ENCODE measurements at regions not wholly inside any gene's neighbourhood (a gene's known extent, or its start where the extent isn't known, plus 50 kb on each side); places are given as distances from the start of the nearest gene placed in this dataset.

DNA sequence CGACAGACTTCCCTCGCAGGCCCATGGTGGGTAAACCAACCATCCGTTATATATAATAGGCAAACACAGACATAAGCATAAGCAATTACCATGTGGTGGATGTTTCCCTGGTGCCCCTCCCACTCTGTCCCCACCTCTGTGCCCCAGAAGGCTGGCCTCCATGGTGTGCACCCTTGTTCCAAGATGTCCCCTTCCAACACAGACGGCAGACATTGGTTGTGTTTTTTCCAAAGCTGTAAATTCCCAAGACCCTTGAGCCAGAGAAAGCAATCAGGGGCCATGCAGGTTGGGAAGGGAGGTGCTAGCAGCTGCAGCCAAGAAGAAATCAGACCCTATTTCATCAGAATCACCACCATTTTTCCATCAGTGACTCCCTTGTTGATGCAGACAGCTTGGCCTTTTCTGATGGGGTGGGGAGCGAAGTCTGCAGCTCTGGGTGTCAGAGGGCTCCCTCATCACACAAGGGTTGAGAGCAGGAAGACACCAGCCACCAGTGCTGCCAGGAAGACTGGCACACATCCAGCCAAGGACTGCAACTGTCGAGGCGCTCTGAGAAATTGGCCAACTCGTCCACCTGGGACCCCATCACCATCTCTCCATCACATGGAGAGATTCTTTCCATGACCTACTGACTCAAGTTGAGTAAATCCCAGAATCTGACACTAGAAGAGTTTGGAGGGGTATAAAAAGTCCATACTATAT is 86.8 kb upstream of the CHST15 start:
- Mint-ChIP-seq H3K9me3 (no peaks in the 10 kb centered on the region), H3K4me3 (no peak overlapping the region), H3K27ac (no peak overlapping the region), H3K36me3 (ENCODE audit: low read depth) (no peaks in the 10 kb centered on the region), H3K27me3 (ENCODE audit: low read depth, poor library complexity) (peaks cover 8% of the 10 kb centered on the region), H3K4me1 (peaks cover 52% of the 10 kb centered on the region)
- TF ChIP-seq, protein P1, sequence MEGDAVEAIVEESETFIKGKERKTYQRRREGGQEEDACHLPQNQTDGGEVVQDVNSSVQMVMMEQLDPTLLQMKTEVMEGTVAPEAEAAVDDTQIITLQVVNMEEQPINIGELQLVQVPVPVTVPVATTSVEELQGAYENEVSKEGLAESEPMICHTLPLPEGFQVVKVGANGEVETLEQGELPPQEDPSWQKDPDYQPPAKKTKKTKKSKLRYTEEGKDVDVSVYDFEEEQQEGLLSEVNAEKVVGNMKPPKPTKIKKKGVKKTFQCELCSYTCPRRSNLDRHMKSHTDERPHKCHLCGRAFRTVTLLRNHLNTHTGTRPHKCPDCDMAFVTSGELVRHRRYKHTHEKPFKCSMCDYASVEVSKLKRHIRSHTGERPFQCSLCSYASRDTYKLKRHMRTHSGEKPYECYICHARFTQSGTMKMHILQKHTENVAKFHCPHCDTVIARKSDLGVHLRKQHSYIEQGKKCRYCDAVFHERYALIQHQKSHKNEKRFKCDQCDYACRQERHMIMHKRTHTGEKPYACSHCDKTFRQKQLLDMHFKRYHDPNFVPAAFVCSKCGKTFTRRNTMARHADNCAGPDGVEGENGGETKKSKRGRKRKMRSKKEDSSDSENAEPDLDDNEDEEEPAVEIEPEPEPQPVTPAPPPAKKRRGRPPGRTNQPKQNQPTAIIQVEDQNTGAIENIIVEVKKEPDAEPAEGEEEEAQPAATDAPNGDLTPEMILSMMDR (IDR thresholded peaks at IDR 0.05): no peak
- no peak for DNase-seq

DNA sequence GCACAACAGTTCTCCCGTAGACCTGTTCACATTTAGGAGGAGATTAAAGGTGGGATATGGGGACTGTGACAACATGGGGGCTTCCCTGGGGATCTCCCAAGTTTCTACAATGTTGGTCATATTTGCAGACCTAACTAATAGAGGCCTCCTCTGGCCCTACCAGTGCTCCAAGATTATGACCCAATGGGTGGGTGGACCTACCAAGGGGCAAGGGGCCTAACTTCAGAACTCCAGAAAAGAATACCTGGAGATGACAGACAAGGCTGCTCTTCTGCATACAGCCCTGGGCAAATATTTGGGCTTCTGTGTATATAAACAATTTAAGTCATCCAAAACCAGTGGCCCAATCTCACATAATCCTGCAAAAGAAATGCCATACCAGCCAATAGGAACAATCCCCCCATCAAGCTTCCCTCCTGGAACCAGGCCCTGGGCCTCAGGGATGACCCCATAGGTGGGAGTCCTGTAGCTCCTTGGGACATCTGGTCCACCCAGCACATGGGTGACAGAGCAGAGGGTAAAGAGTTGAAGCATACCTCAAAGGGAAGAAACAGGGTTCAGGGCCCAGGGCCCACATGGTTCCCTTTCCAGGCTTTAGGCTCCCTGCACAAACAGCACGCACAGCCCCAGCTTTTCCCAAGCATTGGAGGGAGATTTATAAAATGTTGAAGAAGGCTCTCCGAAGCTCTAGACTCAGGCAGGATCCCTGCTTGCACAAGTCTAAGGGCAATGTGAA is 86.1 kb upstream of the CHST15 start:
- H3K4me3 Mint-ChIP-seq: no peak overlapping the region
- H3K4me1 Mint-ChIP-seq: peaks cover 48% of the 10 kb centered on the region
- TF ChIP-seq, protein P1 (IDR thresholded peaks at IDR 0.05): no peak
- peaks cover 8% of the 10 kb centered on the region for H3K27me3 Mint-ChIP-seq (ENCODE audit: low read depth, poor library complexity)
- no peaks in the 10 kb centered on the region for H3K36me3 Mint-ChIP-seq (ENCODE audit: low read depth)
- H3K9me3 Mint-ChIP-seq: no peaks in the 10 kb centered on the region
- no peak for DNase-seq
- no peak overlapping the region for H3K27ac Mint-ChIP-seq

DNA sequence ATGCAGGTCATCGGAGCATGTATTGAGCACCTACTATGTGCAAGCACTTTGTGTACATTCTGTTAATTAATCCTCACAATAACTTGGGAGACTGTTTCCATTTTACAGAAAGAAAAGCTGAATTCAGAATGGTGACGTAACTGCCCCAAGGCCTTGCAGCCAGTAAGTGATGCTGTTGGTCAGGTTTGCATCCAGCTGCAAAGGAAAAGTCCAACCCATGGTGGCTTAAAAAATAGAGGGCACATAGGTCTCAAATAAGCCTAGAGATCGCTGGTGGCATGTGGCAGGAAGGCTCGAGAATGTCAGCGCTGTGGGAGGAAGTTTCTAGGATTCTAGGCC is 83.8 kb upstream of the CHST15 start:
- H3K4me3 Mint-ChIP-seq: no peak overlapping the region
- H3K4me1 Mint-ChIP-seq: peaks cover 54% of the 10 kb centered on the region
- H3K36me3 Mint-ChIP-seq (ENCODE audit: low read depth): no peaks in the 10 kb centered on the region
- peaks cover 4% of the 10 kb centered on the region for H3K9me3 Mint-ChIP-seq
- no peak overlapping the region for H3K27ac Mint-ChIP-seq
- DNase-seq: no peak
- H3K27me3 Mint-ChIP-seq (ENCODE audit: low read depth, poor library complexity): peaks cover 7% of the 10 kb centered on the region
- TF ChIP-seq, protein P1 (IDR thresholded peaks at IDR 0.05): no peak

DNA sequence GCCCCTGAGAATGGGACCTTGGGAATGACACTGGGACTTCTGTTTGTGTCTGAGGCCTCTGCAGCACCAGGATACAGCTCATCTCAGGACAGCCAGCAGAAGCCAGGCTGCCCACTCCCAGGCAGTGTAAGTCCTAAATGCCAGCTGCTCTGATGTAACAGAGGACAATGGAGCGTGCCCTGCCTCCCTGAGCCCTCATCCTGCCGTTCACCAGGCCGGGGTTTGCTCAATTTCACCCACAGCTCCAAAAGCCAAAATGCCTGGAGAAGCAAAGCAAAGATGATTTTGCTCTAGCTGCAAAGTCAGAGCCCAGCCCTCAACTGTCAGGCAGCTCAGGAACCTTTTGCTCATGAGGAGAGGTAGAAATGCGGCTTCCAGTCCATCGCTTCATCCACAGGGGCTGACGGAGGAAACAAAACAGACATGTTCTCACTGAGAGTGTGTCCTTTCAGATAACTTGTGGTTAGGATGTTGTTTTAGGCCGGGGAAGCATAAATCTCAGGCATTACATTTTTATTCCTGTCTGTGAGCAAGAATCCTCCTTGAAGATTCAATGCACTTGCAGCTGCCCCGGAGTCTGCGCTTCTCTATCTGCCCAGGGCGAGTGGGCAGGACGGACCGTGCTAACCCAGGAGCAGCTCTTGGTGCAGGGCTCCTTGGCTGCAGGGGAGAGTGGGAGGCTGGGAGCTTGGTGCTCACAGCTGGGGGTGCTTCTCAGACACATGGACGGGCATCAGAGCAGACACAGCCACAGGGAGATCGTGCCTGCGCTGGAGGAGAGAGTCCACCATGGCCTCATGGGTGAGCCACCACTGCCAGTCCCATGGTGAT is 83.2 kb upstream of the CHST15 start:
- peaks cover 4% of the 10 kb centered on the region for H3K9me3 Mint-ChIP-seq
- H3K4me1 Mint-ChIP-seq: peaks cover 52% of the 10 kb centered on the region
- H3K27ac Mint-ChIP-seq: peak overlapping the region; percentile 76
- TF ChIP-seq, protein P1 (IDR thresholded peaks at IDR 0.05): no peak
- H3K36me3 Mint-ChIP-seq (ENCODE audit: low read depth): no peaks in the 10 kb centered on the region
- H3K4me3 Mint-ChIP-seq: no peak overlapping the region
- DNase-seq: no peak
- peaks cover 6% of the 10 kb centered on the region for H3K27me3 Mint-ChIP-seq (ENCODE audit: low read depth, poor library complexity)

DNA sequence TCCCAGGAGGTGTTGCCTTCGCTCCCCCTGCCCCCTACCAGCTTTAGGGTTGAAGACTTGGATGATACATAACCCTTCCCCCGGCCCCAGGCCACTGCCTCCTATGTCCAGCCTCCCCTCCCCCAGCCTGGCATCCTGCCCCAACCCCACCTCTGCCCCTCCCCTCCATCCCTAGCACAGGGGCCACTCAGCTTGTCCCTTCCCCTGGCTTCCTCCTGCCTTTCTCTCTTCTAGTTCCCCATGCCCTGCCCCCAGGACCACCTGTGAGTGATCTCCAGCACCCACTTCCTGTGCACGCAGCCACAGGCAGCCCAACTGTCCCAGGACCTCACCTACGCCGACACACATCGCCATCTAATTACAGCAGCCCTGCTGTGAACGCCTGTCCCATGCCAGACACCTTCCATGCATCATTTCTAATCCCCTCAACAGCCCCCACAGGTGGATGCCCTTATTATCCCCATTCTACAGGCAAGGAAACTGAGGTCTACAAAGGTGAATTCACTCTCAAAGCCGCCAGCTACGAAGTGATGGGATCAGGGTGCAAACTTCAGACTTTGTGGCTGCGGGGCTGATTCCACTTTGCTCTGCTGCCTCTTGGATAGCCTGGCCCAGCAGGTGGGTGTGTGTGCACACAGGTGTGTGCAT is 82.4 kb upstream of the CHST15 start:
- Mint-ChIP-seq H3K27me3 (ENCODE audit: low read depth, poor library complexity) (peaks cover 3% of the 10 kb centered on the region), H3K36me3 (ENCODE audit: low read depth) (no peaks in the 10 kb centered on the region), H3K4me3 (no peak overlapping the region), H3K9me3 (peaks cover 4% of the 10 kb centered on the region), H3K4me1 (peaks cover 52% of the 10 kb centered on the region), H3K27ac (no peak overlapping the region)
- DNase-seq: no peak
- TF ChIP-seq, protein P1 (IDR thresholded peaks at IDR 0.05): no peak
